ENCODE measurements at regions not wholly inside any gene's neighbourhood (a gene's known extent, or its start where the extent isn't known, plus 50 kb on each side); places are given as distances from the start of the nearest gene placed in this dataset.

DNA sequence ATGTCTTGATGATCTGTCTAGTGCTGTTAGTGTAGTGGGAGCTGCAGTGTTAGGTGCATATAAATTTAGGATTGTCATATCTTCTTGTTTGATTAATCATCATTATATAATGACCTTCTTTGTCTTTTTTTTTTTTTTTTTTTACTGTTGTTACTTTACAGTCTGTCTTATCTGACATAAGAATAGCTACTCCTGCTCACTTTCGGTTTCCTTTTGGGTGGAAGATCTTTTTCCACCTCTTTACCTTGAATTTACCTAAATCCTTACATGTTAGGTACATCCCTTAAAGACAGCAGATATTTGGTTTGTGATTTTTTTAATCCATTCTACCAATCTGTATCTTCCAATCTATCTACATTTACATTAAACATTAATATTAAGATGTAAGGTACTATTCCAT is 113.6 kb upstream of the PCLO start:
- TF ChIP-seq, protein P1, sequence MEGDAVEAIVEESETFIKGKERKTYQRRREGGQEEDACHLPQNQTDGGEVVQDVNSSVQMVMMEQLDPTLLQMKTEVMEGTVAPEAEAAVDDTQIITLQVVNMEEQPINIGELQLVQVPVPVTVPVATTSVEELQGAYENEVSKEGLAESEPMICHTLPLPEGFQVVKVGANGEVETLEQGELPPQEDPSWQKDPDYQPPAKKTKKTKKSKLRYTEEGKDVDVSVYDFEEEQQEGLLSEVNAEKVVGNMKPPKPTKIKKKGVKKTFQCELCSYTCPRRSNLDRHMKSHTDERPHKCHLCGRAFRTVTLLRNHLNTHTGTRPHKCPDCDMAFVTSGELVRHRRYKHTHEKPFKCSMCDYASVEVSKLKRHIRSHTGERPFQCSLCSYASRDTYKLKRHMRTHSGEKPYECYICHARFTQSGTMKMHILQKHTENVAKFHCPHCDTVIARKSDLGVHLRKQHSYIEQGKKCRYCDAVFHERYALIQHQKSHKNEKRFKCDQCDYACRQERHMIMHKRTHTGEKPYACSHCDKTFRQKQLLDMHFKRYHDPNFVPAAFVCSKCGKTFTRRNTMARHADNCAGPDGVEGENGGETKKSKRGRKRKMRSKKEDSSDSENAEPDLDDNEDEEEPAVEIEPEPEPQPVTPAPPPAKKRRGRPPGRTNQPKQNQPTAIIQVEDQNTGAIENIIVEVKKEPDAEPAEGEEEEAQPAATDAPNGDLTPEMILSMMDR (IDR thresholded peaks at IDR 0.05; ENCODE audit: low read depth, low read length, poor library complexity, severe bottlenecking): no peak
- no peak for TF ChIP-seq EZH2phosphoT487 (IDR thresholded peaks at IDR 0.05; ENCODE audit: borderline replicate concordance, low read length)

Data from DOHH2 (cell line).